GM21723 (cell line): ENCODE measurements at regions not wholly inside any gene's neighbourhood (a gene's known extent, or its start where the extent isn't known, plus 50 kb on each side); places are given as distances from the start of the nearest gene placed in this dataset.
"Not testable (repeated sequence)": the region's sequence is repeated elsewhere in the genome, so short reads cannot be mapped to it uniquely, and the experiment has no call there.

Source experiments
- ATAC-seq: cut with Tn5 transposase; IDR thresholded peaks from one replicate; pipeline ENCODE4 v1.9.1; 2021; ENCODE audit warnings: mild to moderate bottlenecking, moderate library complexity; ENCODE audit not compliant: unreplicated experiment

- ATAC-seq: no peak
Measured at GRCh38 chr21:17195351-17195750, 317.5 kb upstream of the CXADR start.

- ATAC-seq: no peak
Measured at GRCh38 chr21:17195976-17196375, 316.9 kb upstream of the CXADR start.

- no peak for ATAC-seq
Measured at GRCh38 chr21:17196623-17197022, 316.2 kb upstream of the CXADR start.

GRCh38 chr21:17197996-17198395 lies 314.8 kb upstream of the CXADR start:
- ATAC-seq: no peak

- ATAC-seq: no peak
Measured at GRCh38 chr21:17200250-17200649, 312.6 kb upstream of the CXADR start.

GRCh38 chr21:17201741-17202260 lies 311.0 kb upstream of the CXADR start:
- no peak for ATAC-seq

- no peak for ATAC-seq
Measured at GRCh38 chr21:17214801-17215200, 298.0 kb upstream of the CXADR start.

GRCh38 chr21:17219050-17219449 lies 293.8 kb upstream of the CXADR start:
- not testable (repeated sequence) for ATAC-seq

- no peak for ATAC-seq
Measured at GRCh38 chr21:17231124-17231523, 281.7 kb upstream of the CXADR start.

- ATAC-seq: no peak
Measured at GRCh38 chr21:17231771-17232170, 281.1 kb upstream of the CXADR start.

- no peak for ATAC-seq
Measured at GRCh38 chr21:17238468-17238867, 274.4 kb upstream of the CXADR start.

- ATAC-seq: no peak
Measured at GRCh38 chr21:17250778-17251241, 262.0 kb upstream of the CXADR start.

- ATAC-seq: no peak
Measured at GRCh38 chr21:17257784-17258183, 255.1 kb upstream of the CXADR start.

GRCh38 chr21:17264182-17264581 lies 248.7 kb upstream of the CXADR start:
- ATAC-seq: no peak

GRCh38 chr21:17269760-17270159 lies 243.1 kb upstream of the CXADR start:
- ATAC-seq: no peak

- no peak for ATAC-seq
Measured at GRCh38 chr21:17270229-17270628, 242.6 kb upstream of the CXADR start.

GRCh38 chr21:17279663-17280062 lies 233.2 kb upstream of the CXADR start:
- ATAC-seq: no peak

GRCh38 chr21:17293016-17293562 lies 219.8 kb upstream of the CXADR start:
- not testable (repeated sequence) for ATAC-seq

GRCh38 chr21:17295997-17296396 lies 216.8 kb upstream of the CXADR start:
- ATAC-seq: no peak

GRCh38 chr21:17299576-17299975 lies 213.3 kb upstream of the CXADR start:
- not testable (repeated sequence) for ATAC-seq

- not testable (repeated sequence) for ATAC-seq
Measured at GRCh38 chr21:17327715-17328114, 185.1 kb upstream of the CXADR start.

- ATAC-seq: no peak
Measured at GRCh38 chr21:17334484-17334883, 178.4 kb upstream of the CXADR start.

- no peak for ATAC-seq
Measured at GRCh38 chr21:17340081-17340480, 172.8 kb upstream of the CXADR start.
